Calu3 (cell line): ENCODE measurements at regions not wholly inside any gene's neighbourhood (a gene's known extent, or its start where the extent isn't known, plus 50 kb on each side); places are given as distances from the start of the nearest gene placed in this dataset.

Source experiments
- BruUV-seq: library from RNA; stranded (reverse); fragments of 400-500 nt; replicated peaks from 2 replicates; lab custom pipeline; 2021; lab: Mats Ljungman, UMichigan
- CTCF ChIA-PET: fragments of 300-600 bp; sonication (Branson Sonifier 250); formaldehyde crosslinking; loops from one replicate; lab custom pipeline; 2022; ENCODE audit warnings: antibody characterized with exemption; lab: Charles Lee
- DNase-seq: peaks from one replicate; pipeline ENCODE4 v3.0.0; 2022
- H3K27ac Mint-ChIP-seq: one replicate; pipeline ENCODE4 v1.8.0; 2022; ENCODE audit warnings: mixed read lengths; ENCODE audit not compliant: unreplicated experiment
- H3K27me3 Mint-ChIP-seq: one replicate; pipeline ENCODE4 v1.8.0; 2022; ENCODE audit warnings: mixed read lengths; ENCODE audit not compliant: unreplicated experiment
- H3K36me3 Mint-ChIP-seq: one replicate; pipeline ENCODE4 v1.8.0; 2022; ENCODE audit warnings: mild to moderate bottlenecking, moderate library complexity, mixed read lengths; ENCODE audit not compliant: insufficient read depth, unreplicated experiment
- H3K4me1 Mint-ChIP-seq: one replicate; pipeline ENCODE4 v1.8.0; 2022; ENCODE audit warnings: mild to moderate bottlenecking, low read depth, mixed read lengths; ENCODE audit not compliant: unreplicated experiment
- H3K4me3 Mint-ChIP-seq: one replicate; pipeline ENCODE4 v1.8.0; 2022; ENCODE audit warnings: mild to moderate bottlenecking, low read depth, moderate library complexity, mixed read lengths; ENCODE audit not compliant: unreplicated experiment
- H3K9me3 Mint-ChIP-seq: one replicate; pipeline ENCODE4 v1.8.0; 2022; ENCODE audit warnings: low read depth, mixed read lengths; ENCODE audit not compliant: unreplicated experiment
- intact Hi-C: fragments of 100-400 bp; cut with micrococcal nuclease; formaldehyde crosslinking; loops from one replicate; pipeline ENCODE4 v1.10.0; 2022; ENCODE audit not compliant: unreplicated experiment
- TF ChIP-seq, protein P1 (sequence below): fragments of 200-600 bp; IDR thresholded peaks from one replicate; pipeline ENCODE4 v1.8.0; 2022; ENCODE audit warnings: antibody characterized with exemption; ENCODE audit not compliant: unreplicated experiment

DNA sequence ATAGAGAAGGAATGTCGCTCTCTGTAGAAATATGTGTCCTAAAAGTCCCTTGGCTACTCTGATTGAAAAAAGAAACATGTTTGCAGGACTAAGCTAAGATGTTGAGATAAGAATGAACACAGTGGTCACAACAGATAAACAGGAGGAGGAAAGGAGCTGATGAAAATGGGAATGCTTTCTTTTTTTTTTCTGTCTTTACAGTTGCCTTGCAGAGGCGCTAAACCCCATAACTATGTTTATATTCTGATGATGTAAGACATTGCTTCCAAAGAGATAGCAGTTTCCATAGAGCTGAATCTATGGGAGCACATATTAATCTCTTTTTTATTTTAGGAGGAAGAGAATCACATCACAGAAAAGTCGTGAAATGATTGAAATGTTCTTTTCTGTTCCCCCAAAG is 153.5 kb upstream of the LYZL1 start:
- no peak overlapping the region for H3K4me3 Mint-ChIP-seq
- BruUV-seq = no TSS peak
- H3K27ac Mint-ChIP-seq = no peak overlapping the region
- CTCF ChIA-PET = no interaction called here
- peaks cover 11% of the 10 kb centered on the region for H3K4me1 Mint-ChIP-seq
- intact Hi-C loops = no loop called here
- no peaks in the 10 kb centered on the region for H3K36me3 Mint-ChIP-seq
- no peaks in the 10 kb centered on the region for H3K9me3 Mint-ChIP-seq
- TF ChIP-seq, protein P1, sequence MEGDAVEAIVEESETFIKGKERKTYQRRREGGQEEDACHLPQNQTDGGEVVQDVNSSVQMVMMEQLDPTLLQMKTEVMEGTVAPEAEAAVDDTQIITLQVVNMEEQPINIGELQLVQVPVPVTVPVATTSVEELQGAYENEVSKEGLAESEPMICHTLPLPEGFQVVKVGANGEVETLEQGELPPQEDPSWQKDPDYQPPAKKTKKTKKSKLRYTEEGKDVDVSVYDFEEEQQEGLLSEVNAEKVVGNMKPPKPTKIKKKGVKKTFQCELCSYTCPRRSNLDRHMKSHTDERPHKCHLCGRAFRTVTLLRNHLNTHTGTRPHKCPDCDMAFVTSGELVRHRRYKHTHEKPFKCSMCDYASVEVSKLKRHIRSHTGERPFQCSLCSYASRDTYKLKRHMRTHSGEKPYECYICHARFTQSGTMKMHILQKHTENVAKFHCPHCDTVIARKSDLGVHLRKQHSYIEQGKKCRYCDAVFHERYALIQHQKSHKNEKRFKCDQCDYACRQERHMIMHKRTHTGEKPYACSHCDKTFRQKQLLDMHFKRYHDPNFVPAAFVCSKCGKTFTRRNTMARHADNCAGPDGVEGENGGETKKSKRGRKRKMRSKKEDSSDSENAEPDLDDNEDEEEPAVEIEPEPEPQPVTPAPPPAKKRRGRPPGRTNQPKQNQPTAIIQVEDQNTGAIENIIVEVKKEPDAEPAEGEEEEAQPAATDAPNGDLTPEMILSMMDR = no peak
- no peak for DNase-seq
- no peaks in the 10 kb centered on the region for H3K27me3 Mint-ChIP-seq

DNA sequence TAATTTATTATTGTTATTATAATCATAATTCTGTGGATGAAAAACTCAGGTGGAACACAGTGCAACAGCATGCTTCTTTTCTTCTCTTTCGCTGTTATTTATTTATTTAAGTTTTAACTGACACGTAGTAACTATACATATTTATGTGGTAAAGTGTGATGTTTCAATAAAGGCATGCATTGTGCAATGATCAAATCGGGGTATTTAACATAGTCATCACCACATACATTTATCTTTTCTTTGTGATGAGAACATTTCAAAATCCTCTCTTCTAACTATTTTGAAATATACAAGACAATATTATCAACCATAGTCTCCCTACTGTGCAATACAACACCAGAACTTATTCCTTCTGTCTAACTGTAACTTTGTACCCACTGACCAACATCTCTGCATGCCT is 152.5 kb upstream of the LYZL1 start:
- Mint-ChIP-seq H3K4me1 (peaks cover 21% of the 10 kb centered on the region), H3K9me3 (no peaks in the 10 kb centered on the region), H3K4me3 (no peak overlapping the region), H3K36me3 (no peaks in the 10 kb centered on the region), H3K27me3 (no peaks in the 10 kb centered on the region), H3K27ac (no peak overlapping the region)
- no TSS peak for BruUV-seq
- CTCF ChIA-PET = no interaction called here
- DNase-seq = no peak
- intact Hi-C loops = no loop called here
- TF ChIP-seq, protein P1 = no peak

DNA sequence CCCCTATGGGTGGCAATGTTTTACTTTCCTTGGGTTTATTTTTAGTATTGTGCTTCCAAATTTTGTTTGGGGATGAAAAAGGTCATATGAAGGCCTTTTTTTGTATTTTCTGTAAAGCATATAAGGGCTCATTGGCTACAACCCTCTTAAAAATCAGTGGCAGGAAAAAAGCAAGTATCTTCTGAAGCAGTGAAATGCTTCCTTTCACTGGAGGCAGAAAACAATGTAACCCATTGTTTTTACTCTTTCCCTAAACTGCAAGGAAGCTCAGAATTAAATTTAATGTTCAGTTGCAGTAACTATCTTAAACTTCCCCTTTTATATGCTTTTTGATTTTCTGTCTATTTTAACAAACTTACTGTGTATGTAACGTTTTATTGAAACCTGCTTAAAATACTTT is 148.7 kb upstream of the LYZL1 start:
- TF ChIP-seq, protein P1 = no peak
- no peaks in the 10 kb centered on the region for H3K9me3 Mint-ChIP-seq
- no peak overlapping the region for H3K27ac Mint-ChIP-seq
- no peaks in the 10 kb centered on the region for H3K36me3 Mint-ChIP-seq
- intact Hi-C loops = no loop called here
- no peaks in the 10 kb centered on the region for H3K27me3 Mint-ChIP-seq
- CTCF ChIA-PET = no interaction called here
- no peak overlapping the region for H3K4me3 Mint-ChIP-seq
- peaks cover 33% of the 10 kb centered on the region for H3K4me1 Mint-ChIP-seq
- BruUV-seq = no TSS peak
- no peak for DNase-seq

DNA sequence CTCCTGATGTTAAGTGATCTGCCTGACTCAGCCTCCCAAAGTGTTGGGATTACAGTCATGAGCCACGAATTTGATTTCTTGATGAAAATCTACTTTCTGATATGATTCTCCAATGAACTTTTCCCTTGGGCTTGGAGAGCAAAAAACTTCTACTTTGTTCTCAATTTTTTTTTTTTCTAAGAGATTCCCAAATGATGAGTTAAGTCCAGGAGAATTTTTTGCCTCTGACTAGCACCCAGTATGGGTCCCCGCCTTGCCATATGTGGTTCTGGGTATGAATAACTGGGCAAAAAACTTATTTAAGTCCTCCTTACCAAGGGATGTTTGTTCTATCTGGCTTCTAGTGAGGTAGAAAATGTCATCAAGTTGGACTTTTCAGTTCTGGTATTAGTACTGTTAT is 147.9 kb upstream of the LYZL1 start:
- DNase-seq = no peak
- CTCF ChIA-PET = interaction anchor here (1.5 kb wide), 1 partner anchor 9 kb away, joined by 3 read pairs; no protein-coding TSS in a partner anchor
- BruUV-seq = no TSS peak
- H3K4me1 Mint-ChIP-seq = peaks cover 33% of the 10 kb centered on the region
- TF ChIP-seq, protein P1 = no peak
- H3K36me3 Mint-ChIP-seq = no peaks in the 10 kb centered on the region
- H3K27ac Mint-ChIP-seq = no peak overlapping the region
- H3K4me3 Mint-ChIP-seq = no peak overlapping the region
- H3K9me3 Mint-ChIP-seq = no peaks in the 10 kb centered on the region
- H3K27me3 Mint-ChIP-seq = no peaks in the 10 kb centered on the region
- intact Hi-C loops = no loop called here
